Astrocyte (in vitro differentiated cells and primary cell): ENCODE measurements at regions not wholly inside any gene's neighbourhood (a gene's known extent, or its start where the extent isn't known, plus 50 kb on each side); places are given as distances from the start of the nearest gene placed in this dataset.
A peak's percentile ranks its signal among the peaks of the same experiment; 100 is the strongest.
"Not testable (repeated sequence)": the region's sequence is repeated elsewhere in the genome, so short reads cannot be mapped to it uniquely, and the experiment has no call there.

ENCODE experiments used
- DNase-seq: peaks from one replicate; pipeline ENCODE4 v3.0.0-alpha.2; 2010; ENCODE audit warnings: low read depth
- FAIRE-seq: peaks from 2 replicates; lab custom pipeline; 2011; peaks lifted over from hg19 to GRCh38; lab: Jason Lieb, UNC
- H2AFZ ChIP-seq: 2 replicates; pipeline ENCODE4 v1.6.0; 2012; ENCODE audit warnings: low read depth, low read length, inconsistent platforms
- H3K27ac ChIP-seq: 2 replicates; pipeline ENCODE4 v1.5.1; 2011; ENCODE audit warnings: low read depth, low read length, inconsistent platforms
- H3K27me3 ChIP-seq: 2 replicates; pipeline ENCODE4 v1.6.0; 2011; ENCODE audit warnings: low read length, inconsistent platforms; ENCODE audit not compliant: insufficient read depth
- H3K36me3 ChIP-seq: 2 replicates; pipeline ENCODE4 v1.5.1; 2011; ENCODE audit warnings: low read length, inconsistent platforms; ENCODE audit not compliant: insufficient read depth
- H3K4me1 ChIP-seq: 2 replicates; pipeline ENCODE4 v1.5.1; 2011; ENCODE audit warnings: low read length, inconsistent platforms; ENCODE audit not compliant: insufficient read depth
- H3K4me2 ChIP-seq: 2 replicates; pipeline ENCODE4 v1.6.0; 2012; ENCODE audit warnings: low read length, inconsistent platforms
- H3K4me3 ChIP-seq: 2 replicates; pipeline ENCODE4 v1.5.1; 2011; ENCODE audit warnings: low read depth, mild to moderate bottlenecking, low read length, inconsistent platforms; ENCODE audit not compliant: insufficient read depth
- H3K79me2 ChIP-seq: 2 replicates; pipeline ENCODE4 v1.6.0; 2012; ENCODE audit warnings: mild to moderate bottlenecking, low read length, inconsistent platforms; ENCODE audit not compliant: insufficient read depth
- H3K9ac ChIP-seq: 2 replicates; pipeline ENCODE4 v1.6.0; 2012; ENCODE audit warnings: mild to moderate bottlenecking, low read length, inconsistent platforms
- H3K9me3 ChIP-seq: 2 replicates; pipeline ENCODE4 v1.5.1; 2012; ENCODE audit warnings: low read depth, mild to moderate bottlenecking, low read length, inconsistent platforms; ENCODE audit not compliant: insufficient read depth
- H4K20me1 ChIP-seq: 2 replicates; pipeline ENCODE4 v1.6.0; 2012; ENCODE audit warnings: low read length, inconsistent platforms; ENCODE audit not compliant: insufficient read depth
- H3K27ac Mint-ChIP-seq: one replicate; pipeline ENCODE4 v1.8.0; 2021; ENCODE audit warnings: mild to moderate bottlenecking, mixed read lengths; ENCODE audit not compliant: unreplicated experiment
- H3K27me3 Mint-ChIP-seq: one replicate; pipeline ENCODE4 v1.8.0; 2021; ENCODE audit warnings: low read depth, mixed read lengths; ENCODE audit not compliant: unreplicated experiment
- H3K36me3 Mint-ChIP-seq: one replicate; pipeline ENCODE4 v1.8.0; 2021; ENCODE audit warnings: low read depth, mixed read lengths; ENCODE audit not compliant: unreplicated experiment
- H3K4me1 Mint-ChIP-seq: one replicate; pipeline ENCODE4 v1.8.0; 2021; ENCODE audit warnings: low read depth, mixed read lengths; ENCODE audit not compliant: unreplicated experiment
- H3K4me3 Mint-ChIP-seq: one replicate; pipeline ENCODE4 v1.8.0; 2021; ENCODE audit warnings: mild to moderate bottlenecking, moderate library complexity, mixed read lengths; ENCODE audit not compliant: unreplicated experiment
- H3K9me3 Mint-ChIP-seq: one replicate; pipeline ENCODE4 v1.8.0; 2021; ENCODE audit warnings: mild to moderate bottlenecking, mixed read lengths; ENCODE audit not compliant: unreplicated experiment
- EZH2 ChIP-seq: IDR thresholded peaks from 2 replicates; pipeline ENCODE4 v1.6.1; 2012; ENCODE audit warnings: mild to moderate bottlenecking, low read length, inconsistent platforms; ENCODE audit not compliant: insufficient read depth
- TF ChIP-seq, protein P1 (sequence below): IDR thresholded peaks from 2 replicates; pipeline ENCODE4 v1.5.1; 2011; ENCODE audit warnings: low read depth, mild to moderate bottlenecking, inconsistent platforms, low read length, moderate library complexity; ENCODE audit not compliant: insufficient read depth

DNA sequence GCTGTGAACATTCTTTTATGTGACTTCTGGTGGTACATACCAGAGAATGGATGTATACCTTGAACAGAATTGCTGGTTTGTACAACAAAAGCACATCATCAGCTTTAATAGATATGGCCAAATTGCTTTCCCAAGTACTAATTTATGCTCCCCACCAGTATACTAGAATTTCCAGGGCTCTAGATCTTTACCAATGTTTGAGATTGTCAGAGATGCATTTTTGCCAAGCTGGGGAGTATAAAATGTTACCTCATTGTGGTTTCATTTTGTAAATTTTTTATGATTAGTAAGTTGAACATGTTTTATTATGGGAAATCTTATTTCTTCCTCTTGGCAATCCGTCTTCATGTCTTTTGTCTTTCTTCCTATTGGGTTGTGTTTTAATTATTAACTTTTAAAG, 179.9 kb upstream of the TMEM106B start:
- Histone ChIP-seq H3K27me3 (no peaks in the 10 kb centered on the region), H3K79me2 (no peaks in the 10 kb centered on the region), H3K27ac (no peak overlapping the region), H3K9me3 (no peaks in the 10 kb centered on the region), H4K20me1 (no peaks in the 10 kb centered on the region), H3K4me3 (no peak overlapping the region), H3K4me2 (no peak overlapping the region), H3K4me1 (peaks cover 15% of the 10 kb centered on the region), H3K36me3 (no peaks in the 10 kb centered on the region), H3K9ac (no peak overlapping the region), H2AFZ (no peak overlapping the region)
- H3K9me3 Mint-ChIP-seq: no peaks in the 10 kb centered on the region
- TF ChIP-seq, protein P1, sequence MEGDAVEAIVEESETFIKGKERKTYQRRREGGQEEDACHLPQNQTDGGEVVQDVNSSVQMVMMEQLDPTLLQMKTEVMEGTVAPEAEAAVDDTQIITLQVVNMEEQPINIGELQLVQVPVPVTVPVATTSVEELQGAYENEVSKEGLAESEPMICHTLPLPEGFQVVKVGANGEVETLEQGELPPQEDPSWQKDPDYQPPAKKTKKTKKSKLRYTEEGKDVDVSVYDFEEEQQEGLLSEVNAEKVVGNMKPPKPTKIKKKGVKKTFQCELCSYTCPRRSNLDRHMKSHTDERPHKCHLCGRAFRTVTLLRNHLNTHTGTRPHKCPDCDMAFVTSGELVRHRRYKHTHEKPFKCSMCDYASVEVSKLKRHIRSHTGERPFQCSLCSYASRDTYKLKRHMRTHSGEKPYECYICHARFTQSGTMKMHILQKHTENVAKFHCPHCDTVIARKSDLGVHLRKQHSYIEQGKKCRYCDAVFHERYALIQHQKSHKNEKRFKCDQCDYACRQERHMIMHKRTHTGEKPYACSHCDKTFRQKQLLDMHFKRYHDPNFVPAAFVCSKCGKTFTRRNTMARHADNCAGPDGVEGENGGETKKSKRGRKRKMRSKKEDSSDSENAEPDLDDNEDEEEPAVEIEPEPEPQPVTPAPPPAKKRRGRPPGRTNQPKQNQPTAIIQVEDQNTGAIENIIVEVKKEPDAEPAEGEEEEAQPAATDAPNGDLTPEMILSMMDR: no peak
- TF ChIP-seq EZH2: no peak
- H3K27ac Mint-ChIP-seq: peak overlapping the region; percentile 97
- H3K36me3 Mint-ChIP-seq: no peaks in the 10 kb centered on the region
- H3K4me3 Mint-ChIP-seq: no peak overlapping the region
- no peak for FAIRE-seq
- peak; percentile 16 for DNase-seq
- H3K27me3 Mint-ChIP-seq: no peaks in the 10 kb centered on the region
- H3K4me1 Mint-ChIP-seq: peaks cover 43% of the 10 kb centered on the region

DNA sequence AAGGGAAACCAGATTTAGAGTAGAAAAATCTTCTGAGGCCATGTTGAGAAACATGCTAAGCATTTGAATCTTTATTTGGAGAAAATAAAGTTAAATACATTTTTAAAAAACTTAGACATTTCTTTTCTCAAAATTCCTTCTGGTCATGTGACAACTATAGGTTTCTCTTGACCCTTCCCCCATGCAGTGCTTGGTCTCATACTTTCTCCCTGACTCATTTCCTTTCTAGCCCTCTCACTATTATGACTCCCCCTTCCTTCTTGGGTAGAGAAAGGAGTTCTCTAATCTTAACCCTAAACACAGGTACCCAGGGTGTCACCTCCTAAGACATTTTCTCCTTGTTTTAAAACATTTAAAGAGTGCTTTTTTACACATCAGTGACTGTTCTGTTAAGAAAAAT, 179.5 kb upstream of the TMEM106B start:
- DNase-seq (peak; percentile 53), FAIRE-seq (no peak)
- Histone ChIP-seq H4K20me1 (no peaks in the 10 kb centered on the region), H3K9ac (no peak overlapping the region), H3K4me1 (peaks cover 15% of the 10 kb centered on the region), H2AFZ (no peak overlapping the region), H3K9me3 (no peaks in the 10 kb centered on the region), H3K79me2 (no peaks in the 10 kb centered on the region), H3K27ac (no peak overlapping the region), H3K4me3 (no peak overlapping the region), H3K4me2 (no peak overlapping the region), H3K36me3 (no peaks in the 10 kb centered on the region), H3K27me3 (no peaks in the 10 kb centered on the region)
- Mint-ChIP-seq H3K4me1 (peaks cover 43% of the 10 kb centered on the region), H3K27me3 (no peaks in the 10 kb centered on the region), H3K4me3 (no peak overlapping the region), H3K27ac (peak overlapping the region; percentile 97), H3K9me3 (no peaks in the 10 kb centered on the region), H3K36me3 (no peaks in the 10 kb centered on the region)
- TF ChIP-seq EZH2: no peak
- TF ChIP-seq, protein P1: no peak

DNA sequence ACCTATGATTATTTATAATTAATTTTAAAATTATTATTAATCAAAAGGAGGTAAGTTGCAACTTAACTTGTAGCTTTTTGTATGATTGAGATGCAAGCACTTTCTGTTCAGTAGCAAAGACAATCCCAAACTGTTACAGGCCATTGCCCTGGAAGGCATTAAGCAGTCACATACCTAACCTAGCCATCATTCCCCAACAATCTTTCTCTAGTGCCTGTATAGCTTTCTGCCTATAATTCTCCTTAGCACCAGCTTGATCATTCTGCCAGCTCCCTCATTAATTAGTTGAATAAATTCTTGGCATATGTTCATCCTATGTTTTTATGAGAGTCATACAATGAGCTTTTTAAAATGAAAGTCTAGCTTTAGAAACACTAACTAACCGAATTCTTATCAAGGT, 178.9 kb upstream of the TMEM106B start:
- no peak overlapping the region for H3K4me2 ChIP-seq
- Mint-ChIP-seq H3K36me3 (no peaks in the 10 kb centered on the region), H3K9me3 (no peaks in the 10 kb centered on the region), H3K27ac (peak overlapping the region; percentile 98), H3K4me3 (peak overlapping the region; percentile 68), H3K4me1 (peaks cover 43% of the 10 kb centered on the region), H3K27me3 (no peaks in the 10 kb centered on the region)
- no peak overlapping the region for H3K4me3 ChIP-seq
- TF ChIP-seq, protein P1: no peak
- no peak for TF ChIP-seq EZH2
- H4K20me1 ChIP-seq: no peaks in the 10 kb centered on the region
- no peak overlapping the region for H3K27ac ChIP-seq
- peaks cover 15% of the 10 kb centered on the region for H3K4me1 ChIP-seq
- H2AFZ ChIP-seq: no peak overlapping the region
- H3K79me2 ChIP-seq: no peaks in the 10 kb centered on the region
- no peak for FAIRE-seq
- H3K27me3 ChIP-seq: no peaks in the 10 kb centered on the region
- no peak overlapping the region for H3K9ac ChIP-seq
- no peak for DNase-seq
- no peaks in the 10 kb centered on the region for H3K36me3 ChIP-seq
- no peaks in the 10 kb centered on the region for H3K9me3 ChIP-seq

DNA sequence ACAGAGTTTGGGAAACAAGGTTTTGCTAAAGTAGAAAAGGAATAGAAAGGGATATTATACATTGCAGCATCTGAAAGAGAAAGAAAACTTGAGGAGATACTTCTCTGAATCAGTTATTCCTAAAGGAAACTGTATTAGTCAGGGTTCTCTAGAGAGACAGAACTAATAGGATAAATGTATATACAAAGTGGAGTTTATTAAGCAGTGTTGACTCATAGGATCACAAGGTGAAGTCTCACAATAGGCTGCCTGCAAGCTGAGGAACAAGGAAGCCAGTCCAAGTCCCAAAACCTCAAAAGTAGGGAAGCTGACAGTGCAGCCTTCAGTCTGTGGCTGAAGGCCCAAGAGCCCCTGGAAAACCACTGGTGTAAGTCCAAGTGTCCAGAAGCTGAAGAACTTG, 167.6 kb upstream of the TMEM106B start:
- peak overlapping the region; percentile 24 for H2AFZ ChIP-seq
- H3K27me3 Mint-ChIP-seq, H3K79me2 ChIP-seq, H3K4me2 ChIP-seq, H3K27ac ChIP-seq, H3K9me3 ChIP-seq, H3K4me3 ChIP-seq, H3K27me3 ChIP-seq, FAIRE-seq, H3K4me3 Mint-ChIP-seq, H3K4me1 ChIP-seq, H3K36me3 ChIP-seq, H3K9me3 Mint-ChIP-seq, H3K27ac Mint-ChIP-seq, H3K9ac ChIP-seq, H3K4me1 Mint-ChIP-seq, H4K20me1 ChIP-seq, H3K36me3 Mint-ChIP-seq: not testable (repeated sequence)
- peak; percentile 56 for DNase-seq
